ENCODE measurements at regions not wholly inside any gene's neighbourhood (a gene's known extent, or its start where the extent isn't known, plus 50 kb on each side); places are given as distances from the start of the nearest gene placed in this dataset.

DNA sequence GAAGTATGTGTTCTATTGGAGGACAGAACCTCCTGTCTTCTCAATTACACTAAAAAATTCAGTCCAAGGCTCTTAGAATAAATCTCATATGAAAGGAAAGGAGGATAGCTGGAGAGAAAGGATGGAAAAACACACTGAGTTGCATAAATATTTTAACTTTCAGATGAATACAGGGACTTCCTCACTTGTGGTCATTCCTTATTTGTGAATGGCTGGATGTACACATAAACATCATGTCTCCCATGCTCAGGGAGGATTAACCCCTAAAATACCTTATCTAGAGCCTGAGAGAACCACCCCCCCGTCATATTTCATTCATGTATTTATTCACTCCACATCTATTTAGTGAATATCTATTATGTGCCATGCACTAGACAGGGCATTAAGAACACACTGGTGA, 217.6 kb upstream of the CITED2 start:
- TF ChIP-seq CTCF (IDR thresholded peaks at IDR 0.05; ENCODE audit: poor library complexity): no peak
- TF ChIP-seq EZH2phosphoT487 (IDR thresholded peaks at IDR 0.05; ENCODE audit: low read depth, severe bottlenecking, unreplicated experiment): no peak

Data from hepatocyte (in vitro differentiated cells).